ENCODE measurements at regions not wholly inside any gene's neighbourhood (a gene's known extent, or its start where the extent isn't known, plus 50 kb on each side); places are given as distances from the start of the nearest gene placed in this dataset.

GRCh38 chr10:108899670-108900069 is 1023.6 kb downstream of the XPNPEP1 start:
- TF ChIP-seq CTCF (conservative IDR thresholded peaks at IDR 0.05) (no peak), EZH2 (IDR thresholded peaks at IDR 0.05; ENCODE audit: low read depth) (no peak)

Data from PC-9 (cell line).